IMR-90 (cell line): ENCODE measurements at regions not wholly inside any gene's neighbourhood (a gene's known extent, or its start where the extent isn't known, plus 50 kb on each side); places are given as distances from the start of the nearest gene placed in this dataset.

Source experiments
- ATAC-seq: fragments of 200-7000 bp; cut with Tn5 transposase; 2 replicates; pipeline ENCODE4 v1.9.1; 2020; ENCODE audit warnings: low read depth, mild to moderate bottlenecking, moderate library complexity
- BruUV-seq: library from RNA; stranded (reverse); fragments of 400-500 nt; replicated peaks from 2 replicates; lab custom pipeline; 2021; lab: Mats Ljungman, UMichigan
- CTCF ChIA-PET: fragments of 300-600 bp; formaldehyde crosslinking; extraction: SDS; loops from one replicate; lab custom pipeline; 2021; ENCODE audit warnings: antibody characterized with exemption; lab: Yijun Ruan, JAX
- POLR2A ChIA-PET: fragments of 300-600 bp; sonication (Branson Sonifier 250); formaldehyde crosslinking; loops from one replicate; lab custom pipeline; 2022; ENCODE audit warnings: antibody characterized with exemption; ENCODE audit not compliant: unreplicated experiment; lab: Charles Lee
- DNase-seq: peaks from one replicate; pipeline ENCODE4 v3.0.0; 2013
- H2AFZ ChIP-seq: replicated peaks from 2 replicates; pipeline ENCODE3; 2013; ENCODE audit warnings: low read length, mild to moderate bottlenecking; ENCODE audit not compliant: poor library complexity
- H2AK5ac ChIP-seq: 2 replicates; pipeline ENCODE4 v1.6.1; 2013; ENCODE audit warnings: low read depth, low read length, inconsistent platforms
- H2AK9ac ChIP-seq: replicated peaks from 2 replicates; pipeline ENCODE3; 2013; ENCODE audit warnings: mild to moderate bottlenecking, low read depth, low read length, moderate library complexity; ENCODE audit not compliant: poor library complexity
- H2BK120ac ChIP-seq: 2 replicates; pipeline ENCODE4 v1.6.1; 2013; ENCODE audit warnings: low read depth, low read length, inconsistent platforms
- H2BK15ac ChIP-seq: 3 replicates; pipeline ENCODE4 v1.6.1; 2013; ENCODE audit warnings: low read depth, low read length, inconsistent platforms
- H2BK20ac ChIP-seq: 2 replicates; pipeline ENCODE4 v1.6.1; 2013; ENCODE audit warnings: low read depth, mild to moderate bottlenecking, inconsistent platforms, low read length, moderate library complexity
- H2BK5ac ChIP-seq: 2 replicates; pipeline ENCODE4 v1.6.1; 2013; ENCODE audit warnings: mild to moderate bottlenecking, low read depth, low read length, inconsistent platforms; ENCODE audit not compliant: poor library complexity, severe bottlenecking
- H3K14ac ChIP-seq: replicated peaks from 2 replicates; pipeline ENCODE4 v1.6.1; 2013; ENCODE audit warnings: low read depth, low read length, inconsistent platforms
- H3K18ac ChIP-seq: 2 replicates; pipeline ENCODE4 v1.6.1; 2013; ENCODE audit warnings: low read depth, low read length, control low read depth
- H3K23ac ChIP-seq: 2 replicates; pipeline ENCODE4 v1.6.1; 2013; ENCODE audit warnings: low read depth, low read length, inconsistent platforms
- H3K27ac ChIP-seq: 2 replicates; pipeline ENCODE4 v1.5.1; 2013; ENCODE audit warnings: mild to moderate bottlenecking, control low read depth, low read length; ENCODE audit not compliant: insufficient read depth
- H3K27me3 ChIP-seq: 2 replicates; pipeline ENCODE4 v1.6.1; 2013; ENCODE audit warnings: low read length; ENCODE audit not compliant: control insufficient read depth, insufficient read depth
- H3K36me3 ChIP-seq: 2 replicates; pipeline ENCODE4 v1.6.1; 2013; ENCODE audit warnings: low read length, mixed read lengths; ENCODE audit not compliant: control insufficient read depth, insufficient read depth
- H3K4ac ChIP-seq: 2 replicates; pipeline ENCODE4 v1.6.1; 2013; ENCODE audit warnings: low read depth, low read length, inconsistent platforms
- H3K4me1 ChIP-seq: 2 replicates; pipeline ENCODE4 v1.6.1; 2013; ENCODE audit warnings: low read length, mixed read lengths; ENCODE audit not compliant: control insufficient read depth, insufficient read depth
- H3K4me2 ChIP-seq: 2 replicates; pipeline ENCODE4 v1.6.1; 2013; ENCODE audit warnings: low read depth, mild to moderate bottlenecking, control low read depth, low read length, moderate library complexity
- H3K4me3 ChIP-seq: 2 replicates; pipeline ENCODE4 v1.5.1; 2013; ENCODE audit warnings: low read depth, mild to moderate bottlenecking, control low read depth, low read length, moderate library complexity; ENCODE audit not compliant: insufficient read depth
- H3K56ac ChIP-seq: 2 replicates; pipeline ENCODE4 v1.6.1; 2013; ENCODE audit warnings: low read length, inconsistent platforms; ENCODE audit not compliant: insufficient read depth; ENCODE audit errors: extremely low read depth
- H3K79me1 ChIP-seq, 2 experiments: 2 replicates each; pipeline ENCODE4 v1.6.1; 2013; ENCODE audit warnings: low read length in 2 of 2, inconsistent platforms in 1 of 2, low read depth in 1 of 2
- H3K9ac ChIP-seq: 2 replicates; pipeline ENCODE4 v1.6.1; 2013; ENCODE audit warnings: low read depth, low read length, control low read depth
- H3K9me1 ChIP-seq: 2 replicates; pipeline ENCODE4 v1.6.1; 2013; ENCODE audit warnings: low read length, inconsistent platforms; ENCODE audit not compliant: insufficient read depth
- H3K9me3 ChIP-seq: 2 replicates; pipeline ENCODE4 v1.6.1; 2013; ENCODE audit warnings: low read length; ENCODE audit not compliant: control insufficient read depth, insufficient read depth
- H4K20me1 ChIP-seq: 2 replicates; pipeline ENCODE4 v1.6.1; 2013; ENCODE audit warnings: low read length, inconsistent platforms; ENCODE audit not compliant: insufficient read depth
- H4K5ac ChIP-seq: 2 replicates; pipeline ENCODE4 v1.6.1; 2013; ENCODE audit warnings: mild to moderate bottlenecking, low read depth, low read length, control low read depth
- H4K8ac ChIP-seq, 2 experiments: 2 replicates each; pipeline ENCODE4 v1.6.1; 2013; ENCODE audit warnings: low read depth in 2 of 2, low read length in 2 of 2, control low read depth in 1 of 2, inconsistent platforms in 1 of 2
- H4K91ac ChIP-seq: 2 replicates; pipeline ENCODE4 v1.6.1; 2013; ENCODE audit warnings: low read depth, low read length, inconsistent platforms; ENCODE audit not compliant: insufficient read depth
- MXI1 ChIP-seq: IDR thresholded peaks from 2 replicates; pipeline ENCODE4 v1.6.1; 2012; ENCODE audit warnings: low read depth, mild to moderate bottlenecking, low read length, moderate library complexity, borderline replicate concordance
- RCOR1 ChIP-seq: IDR thresholded peaks from 2 replicates; pipeline ENCODE4 v1.6.1; 2012; ENCODE audit warnings: mild to moderate bottlenecking, low read length, improper control_type of control experiment; ENCODE audit not compliant: insufficient replicate concordance
- RFX5 ChIP-seq: IDR thresholded peaks from 2 replicates; pipeline ENCODE4 v1.8.0; 2012; ENCODE audit warnings: low read depth, mild to moderate bottlenecking, low read length, moderate library complexity
- SMC3 ChIP-seq: fragments of 150-350 bp; IDR thresholded peaks from 2 replicates; pipeline ENCODE4 v1.6.1; 2016; ENCODE audit warnings: low read depth, mild to moderate bottlenecking, antibody characterized with exemption, low read length, moderate library complexity
- WGBS, 2 experiments: methylation state at CpG; one replicate each; pipeline versions ENCODE4 v1.1.5 to v1.1.7; 2013; ENCODE audit warnings: missing lambda C conversion rate in 2 of 2; ENCODE audit not compliant: insufficient read length in 1 of 2; ENCODE audit errors: extremely low coverage in 2 of 2; 5-methylcytosine and 5-hydroxymethylcytosine counted together
- dilution Hi-C: fragments of 300-500 bp; cut with HindIII; formaldehyde crosslinking; loops from one replicate; pipeline ENCODE4 v1.14.3; 2018; ENCODE audit warnings: low sequenced_read_pairs; ENCODE audit not compliant: unreplicated experiment
- in situ Hi-C: fragments of 300-500 bp; cut with MboI; formaldehyde crosslinking; loops from 3 replicates; pipeline ENCODE4 v1.14.3; 2019; ENCODE audit warnings: low sequenced_read_pairs, inconsistent platforms, mixed read lengths
- intact Hi-C: fragments of 100-400 bp; cut with micrococcal nuclease; formaldehyde crosslinking; loops from 2 replicates; pipeline ENCODE4 v1.10.0; 2022

GRCh38 chr9:118533101-118533500, 828.9 kb downstream of the TLR4 start:
- Histone ChIP-seq H2BK15ac (no peak overlapping the region), H2AK5ac (no peak overlapping the region), H2BK20ac (no peak overlapping the region), H4K8ac (no peak overlapping the region), H3K79me1 (no peaks in the 10 kb centered on the region), H3K27ac (no peak overlapping the region), H3K9me3 (peaks cover 2% of the 10 kb centered on the region; the same call in 1 of the 2 replicates), H3K9me1 (no peaks in the 10 kb centered on the region), H3K4me3 (no peak overlapping the region), H3K4me2 (no peak overlapping the region), H2AK9ac (no peak overlapping the region), H4K20me1 (no peaks in the 10 kb centered on the region), H2BK120ac (no peak overlapping the region), H2AFZ (no peak overlapping the region), H4K5ac (no peak overlapping the region), H3K23ac (no peak overlapping the region), H3K36me3 (no peaks in the 10 kb centered on the region), H3K27me3 (no peaks in the 10 kb centered on the region), H2BK5ac (no peak overlapping the region), H3K56ac (no peak overlapping the region), H3K18ac (no peak overlapping the region), H3K14ac (no peak overlapping the region), H3K9ac (no peak overlapping the region), H4K91ac (no peak overlapping the region), H3K4ac (no peak overlapping the region), H3K4me1 (no peaks in the 10 kb centered on the region)
- TF ChIP-seq MXI1 (no peak), RCOR1 (no peak), RFX5 (no peak), SMC3 (no peak)
- intact Hi-C loops = no loop called here
- DNase-seq = no peak
- CTCF ChIA-PET = no interaction called here
- no CpG with 5 or more reads among the region's 3 CpGs for WGBS, 2 experiments
- no peak for ATAC-seq
- dilution Hi-C loops = no loop called here
- no TSS peak for BruUV-seq
- in situ Hi-C loops = no loop called here
- POLR2A ChIA-PET = no interaction called here
